Ishikawa (cell line): ENCODE measurements at regions not wholly inside any gene's neighbourhood (a gene's known extent, or its start where the extent isn't known, plus 50 kb on each side); places are given as distances from the start of the nearest gene placed in this dataset.

Source experiments
- CREB1 ChIP-seq: IDR thresholded peaks from 2 replicates; pipeline ENCODE4 v1.6.1; 2012; ENCODE audit warnings: low read depth
- EGR1 ChIP-seq: IDR thresholded peaks from 2 replicates; pipeline ENCODE4 v1.6.1; 2012
- EP300 ChIP-seq: IDR thresholded peaks from 2 replicates; pipeline ENCODE4 v1.6.1; 2012; ENCODE audit warnings: borderline replicate concordance
- FOXM1 ChIP-seq: IDR thresholded peaks from 2 replicates; pipeline ENCODE4 v1.6.1; 2012; ENCODE audit warnings: low read depth, borderline replicate concordance
- MAX ChIP-seq: IDR thresholded peaks from 2 replicates; pipeline ENCODE4 v1.6.1; 2012
- NFIC ChIP-seq: IDR thresholded peaks from 2 replicates; pipeline ENCODE4 v1.6.1; 2012
- RAD21 ChIP-seq: IDR thresholded peaks from 2 replicates; pipeline ENCODE4 v1.6.1; 2012; ENCODE audit warnings: low read depth
- TAF1 ChIP-seq: IDR thresholded peaks from 2 replicates; pipeline ENCODE4 v1.6.1; 2012; ENCODE audit warnings: low read depth, mild to moderate bottlenecking
- TCF12 ChIP-seq: IDR thresholded peaks from 2 replicates; pipeline ENCODE4 v1.6.1; 2012; ENCODE audit warnings: low read depth
- TEAD4 ChIP-seq: IDR thresholded peaks from 2 replicates; pipeline ENCODE4 v1.6.1; 2012
- YY1 ChIP-seq: IDR thresholded peaks from 2 replicates; pipeline ENCODE4 v1.6.1; 2012; ENCODE audit warnings: low read depth
- ZBTB7A ChIP-seq: IDR thresholded peaks from 2 replicates; pipeline ENCODE4 v1.6.1; 2012; ENCODE audit warnings: low read depth
- TF ChIP-seq, protein P1 (sequence below): IDR thresholded peaks from 2 replicates; pipeline ENCODE4 v1.6.1; 2012; ENCODE audit warnings: low read depth, mild to moderate bottlenecking

DNA sequence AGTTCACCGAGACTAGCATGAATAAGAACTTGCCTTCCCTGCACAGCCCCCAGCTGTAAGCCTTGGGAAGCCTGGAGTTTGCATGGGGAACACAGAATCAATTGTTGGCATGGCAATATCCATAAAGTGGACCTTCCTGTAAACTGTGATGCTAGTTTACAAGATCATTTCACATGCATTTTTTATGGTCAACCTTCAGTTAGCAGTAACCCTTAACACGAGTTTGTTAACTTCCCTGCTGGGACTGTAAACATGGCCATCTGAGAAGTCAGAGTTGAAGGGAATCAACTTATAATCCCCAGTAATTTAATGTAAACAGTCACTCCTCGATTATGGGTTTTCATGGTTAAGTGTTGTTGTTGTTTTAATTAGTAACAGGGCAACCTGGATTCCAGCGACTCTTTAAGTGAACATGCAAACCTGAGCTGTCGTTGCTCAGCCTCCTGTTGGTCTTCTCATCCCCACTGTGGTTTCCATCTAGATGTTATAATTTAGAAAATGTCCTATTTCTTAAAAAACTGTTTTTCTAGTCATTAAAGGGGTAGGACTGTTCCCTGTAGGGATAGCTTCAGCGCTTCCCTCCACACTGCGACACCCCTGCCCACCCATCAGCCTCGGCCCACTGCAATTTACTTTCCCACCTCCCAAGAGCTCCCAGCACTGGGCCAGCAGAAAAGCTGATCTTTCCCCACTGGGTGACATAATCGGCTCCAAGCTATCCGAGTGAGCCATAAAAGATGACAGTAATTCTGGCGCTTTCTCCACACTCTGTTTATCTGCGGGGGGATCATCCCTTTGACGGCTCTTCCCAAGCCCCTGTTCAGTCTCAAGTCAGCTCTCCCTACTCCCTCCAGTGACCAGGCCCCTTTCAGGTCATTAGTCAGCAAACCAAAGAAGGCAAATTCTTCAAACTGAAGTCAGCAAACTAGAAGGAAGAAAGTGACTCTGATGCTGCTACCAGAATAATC, 107.6 kb upstream of the IPO9 start:
- TF ChIP-seq EP300 (no peak), MAX (no peak), ZBTB7A (no peak), TCF12 (no peak), TEAD4 (no peak), CREB1 (no peak), YY1 (no peak), EGR1 (no peak), TAF1 (no peak), RAD21 (no peak), NFIC (no peak), FOXM1 (no peak)
- TF ChIP-seq, protein P1, sequence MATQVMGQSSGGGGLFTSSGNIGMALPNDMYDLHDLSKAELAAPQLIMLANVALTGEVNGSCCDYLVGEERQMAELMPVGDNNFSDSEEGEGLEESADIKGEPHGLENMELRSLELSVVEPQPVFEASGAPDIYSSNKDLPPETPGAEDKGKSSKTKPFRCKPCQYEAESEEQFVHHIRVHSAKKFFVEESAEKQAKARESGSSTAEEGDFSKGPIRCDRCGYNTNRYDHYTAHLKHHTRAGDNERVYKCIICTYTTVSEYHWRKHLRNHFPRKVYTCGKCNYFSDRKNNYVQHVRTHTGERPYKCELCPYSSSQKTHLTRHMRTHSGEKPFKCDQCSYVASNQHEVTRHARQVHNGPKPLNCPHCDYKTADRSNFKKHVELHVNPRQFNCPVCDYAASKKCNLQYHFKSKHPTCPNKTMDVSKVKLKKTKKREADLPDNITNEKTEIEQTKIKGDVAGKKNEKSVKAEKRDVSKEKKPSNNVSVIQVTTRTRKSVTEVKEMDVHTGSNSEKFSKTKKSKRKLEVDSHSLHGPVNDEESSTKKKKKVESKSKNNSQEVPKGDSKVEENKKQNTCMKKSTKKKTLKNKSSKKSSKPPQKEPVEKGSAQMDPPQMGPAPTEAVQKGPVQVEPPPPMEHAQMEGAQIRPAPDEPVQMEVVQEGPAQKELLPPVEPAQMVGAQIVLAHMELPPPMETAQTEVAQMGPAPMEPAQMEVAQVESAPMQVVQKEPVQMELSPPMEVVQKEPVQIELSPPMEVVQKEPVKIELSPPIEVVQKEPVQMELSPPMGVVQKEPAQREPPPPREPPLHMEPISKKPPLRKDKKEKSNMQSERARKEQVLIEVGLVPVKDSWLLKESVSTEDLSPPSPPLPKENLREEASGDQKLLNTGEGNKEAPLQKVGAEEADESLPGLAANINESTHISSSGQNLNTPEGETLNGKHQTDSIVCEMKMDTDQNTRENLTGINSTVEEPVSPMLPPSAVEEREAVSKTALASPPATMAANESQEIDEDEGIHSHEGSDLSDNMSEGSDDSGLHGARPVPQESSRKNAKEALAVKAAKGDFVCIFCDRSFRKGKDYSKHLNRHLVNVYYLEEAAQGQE = no peak
